ENCODE measurements at regions not wholly inside any gene's neighbourhood (a gene's known extent, or its start where the extent isn't known, plus 50 kb on each side); places are given as distances from the start of the nearest gene placed in this dataset.

- TF ChIP-seq POLR2A (IDR thresholded peaks at IDR 0.05) (no peak), CTCF (IDR thresholded peaks at IDR 0.05) (no peak)
- Histone ChIP-seq H3K9me3 (no peaks in the 10 kb centered on the region), H3K27me3 (no peaks in the 10 kb centered on the region), H3K27ac (no peak overlapping the region), H3K4me1 (no peaks in the 10 kb centered on the region), H3K36me3 (ENCODE audit: low read depth, missing control alignments) (no peaks in the 10 kb centered on the region), H3K4me3 (no peak overlapping the region)
- intact Hi-C loops (cut with DNase I; ENCODE audit: low total_unique reads), result no loop called here
- no peak for DNase-seq
- WGBS, 2 donors, result 63 to 76% methylated on average over 6 of the region's 6 CpGs
Observed at GRCh38 chr2:81739966-81740365, 1435.4 kb upstream of the LRRTM1 start.

DNA sequence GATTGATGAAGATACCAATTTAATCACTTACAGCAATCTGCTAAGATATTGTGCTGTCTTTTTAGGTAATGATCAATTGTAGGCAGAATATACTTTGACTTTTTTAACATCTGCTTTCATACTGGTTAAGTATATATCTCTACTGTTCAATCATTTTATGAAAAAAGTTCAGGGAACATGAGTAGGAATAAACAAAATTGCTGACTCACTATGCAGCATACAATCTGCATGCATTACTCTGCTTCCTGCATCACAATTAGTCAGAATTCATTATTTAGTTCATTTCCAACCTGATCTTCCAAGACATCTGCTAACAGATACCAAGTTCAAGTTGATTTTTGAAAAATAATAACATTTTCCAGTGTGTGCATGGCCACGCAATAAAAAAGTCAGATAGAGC, 1430.4 kb upstream of the LRRTM1 start:
- Histone ChIP-seq H3K27ac (no peak overlapping the region), H3K4me1 (no peaks in the 10 kb centered on the region), H3K27me3 (no peaks in the 10 kb centered on the region), H3K36me3 (ENCODE audit: low read depth, missing control alignments) (no peaks in the 10 kb centered on the region), H3K4me3 (no peak overlapping the region), H3K9me3 (no peaks in the 10 kb centered on the region)
- intact Hi-C loops (cut with DNase I; ENCODE audit: low total_unique reads), result no loop called here
- no peak for TF ChIP-seq CTCF (IDR thresholded peaks at IDR 0.05)
- no peak for DNase-seq
- 100% methylated on average over 1 of the region's 1 CpG for WGBS, 2 donors

GRCh38 chr2:81714817-81715216, 1410.3 kb upstream of the LRRTM1 start:
- no peaks in the 10 kb centered on the region for H3K9me3 ChIP-seq
- 64 to 67% methylated on average over 2 of the region's 2 CpGs for WGBS, 2 donors
- no peak for DNase-seq
- H3K4me1 ChIP-seq, result no peaks in the 10 kb centered on the region
- no peak overlapping the region for H3K27ac ChIP-seq
- TF ChIP-seq CTCF (IDR thresholded peaks at IDR 0.05), result no peak
- no peak for TF ChIP-seq POLR2A (IDR thresholded peaks at IDR 0.05)
- intact Hi-C loops (cut with DNase I; ENCODE audit: low total_unique reads), result no loop called here
- no peaks in the 10 kb centered on the region for H3K36me3 ChIP-seq (ENCODE audit: low read depth, missing control alignments)
- no peaks in the 10 kb centered on the region for H3K27me3 ChIP-seq
- no peak overlapping the region for H3K4me3 ChIP-seq

- intact Hi-C loops (cut with DNase I; ENCODE audit: low total_unique reads), result no loop called here
- no peak overlapping the region for H3K4me3 ChIP-seq
- 87 to 95% methylated on average over 2 of the region's 2 CpGs for whole genome bisulfite sequencing, 2 donors
- no peak for DNase-seq
- no peaks in the 10 kb centered on the region for H3K27me3 ChIP-seq
- no peaks in the 10 kb centered on the region for H3K4me1 ChIP-seq
- H3K27ac ChIP-seq, result no peak overlapping the region
- H3K9me3 ChIP-seq, result no peaks in the 10 kb centered on the region
- TF ChIP-seq CTCF (IDR thresholded peaks at IDR 0.05), result no peak
- TF ChIP-seq POLR2A (IDR thresholded peaks at IDR 0.05), result no peak
- H3K36me3 ChIP-seq (ENCODE audit: low read depth, missing control alignments), result no peaks in the 10 kb centered on the region
Observed at GRCh38 chr2:81706856-81707255, 1402.3 kb upstream of the LRRTM1 start.

GRCh38 chr2:81703831-81704230, 1399.3 kb upstream of the LRRTM1 start:
- Histone ChIP-seq H3K36me3 (ENCODE audit: low read depth, missing control alignments) (no peaks in the 10 kb centered on the region), H3K27ac (no peak overlapping the region), H3K4me1 (no peaks in the 10 kb centered on the region), H3K27me3 (no peaks in the 10 kb centered on the region), H3K4me3 (no peak overlapping the region), H3K9me3 (no peaks in the 10 kb centered on the region)
- TF ChIP-seq CTCF (IDR thresholded peaks at IDR 0.05), result no peak
- no peak for DNase-seq
- WGBS, 2 donors, result 85 to 88% methylated on average over 2 of the region's 2 CpGs
- intact Hi-C loops (cut with DNase I; ENCODE audit: low total_unique reads), result no loop called here

Data from testis (tissue), 2 donors.